Ishikawa (cell line): ENCODE measurements at regions not wholly inside any gene's neighbourhood (a gene's known extent, or its start where the extent isn't known, plus 50 kb on each side); places are given as distances from the start of the nearest gene placed in this dataset.

Experiments
- CEBPB ChIP-seq: IDR thresholded peaks from 2 replicates; pipeline ENCODE4 v1.6.1; 2012
- TAF1 ChIP-seq: IDR thresholded peaks from 2 replicates; pipeline ENCODE4 v1.6.1; 2012; ENCODE audit warnings: low read depth, mild to moderate bottlenecking
- YY1 ChIP-seq: IDR thresholded peaks from 2 replicates; pipeline ENCODE4 v1.6.1; 2012; ENCODE audit warnings: low read depth
- TF ChIP-seq, protein P1 (sequence below): IDR thresholded peaks from 2 replicates; pipeline ENCODE4 v1.6.1; 2012; ENCODE audit warnings: low read depth, mild to moderate bottlenecking

- no peak for TF ChIP-seq CEBPB
- TF ChIP-seq, protein P1, sequence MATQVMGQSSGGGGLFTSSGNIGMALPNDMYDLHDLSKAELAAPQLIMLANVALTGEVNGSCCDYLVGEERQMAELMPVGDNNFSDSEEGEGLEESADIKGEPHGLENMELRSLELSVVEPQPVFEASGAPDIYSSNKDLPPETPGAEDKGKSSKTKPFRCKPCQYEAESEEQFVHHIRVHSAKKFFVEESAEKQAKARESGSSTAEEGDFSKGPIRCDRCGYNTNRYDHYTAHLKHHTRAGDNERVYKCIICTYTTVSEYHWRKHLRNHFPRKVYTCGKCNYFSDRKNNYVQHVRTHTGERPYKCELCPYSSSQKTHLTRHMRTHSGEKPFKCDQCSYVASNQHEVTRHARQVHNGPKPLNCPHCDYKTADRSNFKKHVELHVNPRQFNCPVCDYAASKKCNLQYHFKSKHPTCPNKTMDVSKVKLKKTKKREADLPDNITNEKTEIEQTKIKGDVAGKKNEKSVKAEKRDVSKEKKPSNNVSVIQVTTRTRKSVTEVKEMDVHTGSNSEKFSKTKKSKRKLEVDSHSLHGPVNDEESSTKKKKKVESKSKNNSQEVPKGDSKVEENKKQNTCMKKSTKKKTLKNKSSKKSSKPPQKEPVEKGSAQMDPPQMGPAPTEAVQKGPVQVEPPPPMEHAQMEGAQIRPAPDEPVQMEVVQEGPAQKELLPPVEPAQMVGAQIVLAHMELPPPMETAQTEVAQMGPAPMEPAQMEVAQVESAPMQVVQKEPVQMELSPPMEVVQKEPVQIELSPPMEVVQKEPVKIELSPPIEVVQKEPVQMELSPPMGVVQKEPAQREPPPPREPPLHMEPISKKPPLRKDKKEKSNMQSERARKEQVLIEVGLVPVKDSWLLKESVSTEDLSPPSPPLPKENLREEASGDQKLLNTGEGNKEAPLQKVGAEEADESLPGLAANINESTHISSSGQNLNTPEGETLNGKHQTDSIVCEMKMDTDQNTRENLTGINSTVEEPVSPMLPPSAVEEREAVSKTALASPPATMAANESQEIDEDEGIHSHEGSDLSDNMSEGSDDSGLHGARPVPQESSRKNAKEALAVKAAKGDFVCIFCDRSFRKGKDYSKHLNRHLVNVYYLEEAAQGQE, result no peak
- TF ChIP-seq TAF1, result no peak
- TF ChIP-seq YY1, result no peak
Measured at GRCh38 chr2:121960251-121960650, 204.8 kb downstream of the TSN start.
